BLaER1 (cell line): ENCODE measurements at regions not wholly inside any gene's neighbourhood (a gene's known extent, or its start where the extent isn't known, plus 50 kb on each side); places are given as distances from the start of the nearest gene placed in this dataset.

ENCODE experiments used
- H3K27ac ChIP-seq: shearing (Covaris generic); formaldehyde crosslinking; 2 replicates; pipeline ENCODE4 v1.8.1; 2022
- H3K27me3 ChIP-seq: shearing (Covaris generic); formaldehyde crosslinking; 2 replicates; pipeline ENCODE4 v1.8.1; 2022
- H3K36me3 ChIP-seq: shearing (Covaris generic); formaldehyde crosslinking; 2 replicates; pipeline ENCODE4 v1.8.1; 2022
- H3K4me1 ChIP-seq: shearing (Covaris generic); formaldehyde crosslinking; 2 replicates; pipeline ENCODE4 v1.8.1; 2022
- H3K4me2 ChIP-seq: shearing (Covaris generic); formaldehyde crosslinking; 2 replicates; pipeline ENCODE4 v1.8.1; 2022
- H3K4me3 ChIP-seq: shearing (Covaris generic); formaldehyde crosslinking; 2 replicates; pipeline ENCODE4 v1.8.1; 2022
- H3K9ac ChIP-seq: shearing (Covaris generic); formaldehyde crosslinking; 2 replicates; pipeline ENCODE4 v1.8.1; 2022
- H3K9me3 ChIP-seq: shearing (Covaris generic); formaldehyde crosslinking; 2 replicates; pipeline ENCODE4 v1.8.1; 2022
- H4K20me1 ChIP-seq: shearing (Covaris generic); formaldehyde crosslinking; 2 replicates; pipeline ENCODE4 v1.8.1; 2022
- Cebpa-rat ChIP-seq: shearing (Covaris generic); IDR thresholded peaks from 2 replicates; pipeline ENCODE4 v1.8.1; 2022

DNA sequence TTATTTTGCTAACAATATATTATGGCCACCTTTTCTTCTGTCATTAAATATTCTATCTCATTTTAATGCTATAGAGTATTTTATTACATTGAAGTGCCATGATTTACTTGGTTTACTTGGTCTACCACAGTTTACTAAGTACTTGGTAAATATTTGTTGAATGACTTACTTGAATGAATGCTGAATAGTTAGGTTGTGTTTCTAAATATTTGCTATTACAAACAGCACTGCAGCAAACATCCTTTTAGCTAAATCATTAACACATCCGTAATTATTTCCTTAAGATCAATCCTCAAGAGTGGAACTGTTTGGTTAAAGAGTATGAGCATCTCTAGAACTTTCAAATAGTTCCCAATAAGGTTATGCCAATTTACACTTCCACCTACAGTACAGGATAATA is 318.7 kb downstream of the MYCN start:
- Histone ChIP-seq H3K4me2 (no peak overlapping the region), H3K9ac (no peak overlapping the region), H3K9me3 (no peaks in the 10 kb centered on the region), H3K4me3 (no peak overlapping the region), H3K4me1 (peaks cover 13% of the 10 kb centered on the region; the same call in 1 of the 2 replicates), H3K36me3 (no peaks in the 10 kb centered on the region), H4K20me1 (no peaks in the 10 kb centered on the region), H3K27me3 (no peaks in the 10 kb centered on the region), H3K27ac (no peak overlapping the region)
- TF ChIP-seq Cebpa-rat: no peak

DNA sequence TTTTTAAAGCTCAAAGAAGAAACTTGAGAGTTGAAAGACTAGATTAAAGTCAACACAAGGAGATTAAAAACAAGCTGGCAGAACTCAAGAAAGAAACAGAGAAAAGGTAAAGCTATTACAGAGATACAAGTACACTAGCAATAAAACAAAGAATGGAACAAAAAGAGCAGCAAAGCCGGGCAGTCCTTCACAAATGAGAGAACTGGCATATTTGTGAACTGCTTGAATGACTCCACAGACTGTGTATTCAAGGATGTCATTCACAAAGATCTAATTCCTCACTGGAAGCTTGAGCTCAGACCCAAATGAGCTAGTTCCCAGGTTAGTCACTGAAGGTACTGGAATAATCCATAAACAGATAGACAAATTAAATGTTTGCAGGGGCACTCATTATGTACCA is 318.0 kb downstream of the MYCN start:
- Histone ChIP-seq H3K27me3 (no peaks in the 10 kb centered on the region), H3K9ac (no peak overlapping the region), H3K36me3 (no peaks in the 10 kb centered on the region), H3K9me3 (no peaks in the 10 kb centered on the region), H3K4me2 (no peak overlapping the region), H4K20me1 (no peaks in the 10 kb centered on the region), H3K4me3 (no peak overlapping the region), H3K4me1 (peaks cover 13% of the 10 kb centered on the region; the same call in 1 of the 2 replicates), H3K27ac (no peak overlapping the region)
- no peak for TF ChIP-seq Cebpa-rat

DNA sequence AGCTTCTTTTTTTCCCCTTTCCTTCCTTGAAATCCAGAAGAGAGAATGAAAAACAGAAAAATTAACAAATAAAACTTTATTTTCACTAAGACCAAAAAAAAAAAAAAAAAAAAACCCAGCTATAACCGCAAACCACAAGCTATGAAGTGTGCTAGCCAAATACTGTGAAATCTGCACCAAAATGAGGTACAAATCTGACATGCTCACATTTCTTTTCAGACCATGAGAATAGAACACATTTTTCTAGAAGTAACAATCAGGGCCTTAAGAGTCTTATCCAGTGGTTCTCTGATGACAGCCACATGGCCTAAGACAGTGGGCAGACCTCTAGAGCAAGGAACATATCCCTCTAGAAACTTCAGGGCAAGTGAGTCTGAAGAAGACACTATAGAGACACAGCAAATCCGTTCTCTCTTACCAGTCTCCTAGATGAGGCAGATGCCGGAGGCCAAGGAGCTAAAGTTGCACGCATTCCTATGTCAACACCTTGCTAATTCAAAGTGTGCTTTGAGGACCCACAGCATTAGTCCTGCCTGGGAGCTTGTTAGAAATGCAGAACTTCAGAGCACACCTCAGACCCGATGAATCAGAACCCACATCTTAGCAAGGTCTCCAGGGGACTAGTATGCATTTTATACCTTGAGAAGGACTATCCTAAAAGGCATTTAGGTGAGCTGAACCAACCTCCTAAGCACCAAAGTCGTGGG is 317.1 kb downstream of the MYCN start:
- no peak for TF ChIP-seq Cebpa-rat
- no peaks in the 10 kb centered on the region for H3K36me3 ChIP-seq
- no peaks in the 10 kb centered on the region for H3K27me3 ChIP-seq
- H3K4me1 ChIP-seq: peaks cover 13% of the 10 kb centered on the region; the same call in 1 of the 2 replicates
- no peak overlapping the region for H3K9ac ChIP-seq
- no peaks in the 10 kb centered on the region for H4K20me1 ChIP-seq
- H3K27ac ChIP-seq: no peak overlapping the region
- peak overlapping the region; percentile 25; the same call in 1 of the 2 replicates for H3K4me2 ChIP-seq
- no peak overlapping the region for H3K4me3 ChIP-seq
- H3K9me3 ChIP-seq: no peaks in the 10 kb centered on the region

DNA sequence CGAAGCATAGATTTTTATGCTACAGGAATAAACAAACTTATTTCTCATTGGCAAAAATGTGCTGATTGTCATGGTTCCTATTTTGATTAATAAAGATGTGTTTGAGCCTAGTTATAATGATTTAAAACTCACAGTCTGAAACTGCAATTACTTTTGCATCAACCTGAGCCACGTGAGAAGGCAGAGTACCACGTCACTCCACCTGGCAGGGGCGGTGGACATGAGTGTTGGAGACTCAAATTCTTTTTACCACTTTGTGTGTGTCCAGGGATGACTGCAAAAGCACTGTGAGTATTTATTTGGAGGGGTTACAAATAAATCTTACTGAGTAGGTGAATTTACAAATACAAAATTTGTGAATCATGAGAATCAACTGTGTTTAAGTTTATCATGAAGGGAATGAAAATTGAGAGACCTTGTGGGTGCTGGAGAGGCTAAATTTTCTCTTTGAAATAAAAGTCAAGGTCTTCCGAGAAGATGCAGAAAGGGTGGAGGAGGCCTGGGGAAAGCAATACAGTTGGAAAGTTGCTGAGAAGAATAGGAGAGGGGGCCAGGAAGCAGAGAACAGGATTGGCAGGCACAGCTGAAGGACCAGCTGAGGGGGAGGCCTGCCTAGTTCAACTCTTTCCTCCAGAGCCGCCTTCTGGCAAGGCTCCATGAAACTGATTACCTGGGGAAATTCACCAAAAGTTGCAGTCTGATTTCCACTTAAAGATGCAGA is 316.4 kb downstream of the MYCN start:
- no peak overlapping the region for H3K9ac ChIP-seq
- peaks cover 13% of the 10 kb centered on the region; the same call in 1 of the 2 replicates for H3K4me1 ChIP-seq
- TF ChIP-seq Cebpa-rat: no peak
- no peaks in the 10 kb centered on the region for H3K27me3 ChIP-seq
- H3K27ac ChIP-seq: no peak overlapping the region
- no peak overlapping the region for H3K4me3 ChIP-seq
- H3K9me3 ChIP-seq: no peaks in the 10 kb centered on the region
- H3K4me2 ChIP-seq: no peak overlapping the region; the same call in 1 of the 2 replicates
- no peaks in the 10 kb centered on the region for H3K36me3 ChIP-seq
- H4K20me1 ChIP-seq: no peaks in the 10 kb centered on the region

DNA sequence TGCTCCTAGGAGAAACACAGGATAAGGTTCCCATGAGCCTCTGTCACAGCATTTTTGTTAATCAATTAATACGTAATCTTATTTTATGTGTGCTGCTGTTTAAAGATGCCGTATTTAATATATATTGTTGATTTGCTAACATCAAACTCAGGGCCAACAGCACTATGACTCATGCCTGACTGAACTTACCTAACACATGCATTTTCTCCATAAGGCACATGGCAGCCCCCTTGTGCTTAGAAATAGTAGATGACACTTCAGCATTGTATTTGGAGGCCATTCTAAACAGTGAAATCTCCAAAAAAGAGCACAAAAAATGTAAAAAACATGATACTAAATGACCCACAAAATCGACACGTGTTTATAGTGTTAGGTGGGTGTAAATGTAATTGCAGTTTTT is 314.8 kb downstream of the MYCN start:
- TF ChIP-seq Cebpa-rat: no peak
- peaks cover 13% of the 10 kb centered on the region; the same call in 1 of the 2 replicates for H3K4me1 ChIP-seq
- no peaks in the 10 kb centered on the region for H3K9me3 ChIP-seq
- no peaks in the 10 kb centered on the region for H3K27me3 ChIP-seq
- H3K4me3 ChIP-seq: no peak overlapping the region
- no peak overlapping the region for H3K4me2 ChIP-seq
- no peak overlapping the region for H3K27ac ChIP-seq
- H3K36me3 ChIP-seq: no peaks in the 10 kb centered on the region
- no peaks in the 10 kb centered on the region for H4K20me1 ChIP-seq
- H3K9ac ChIP-seq: no peak overlapping the region

DNA sequence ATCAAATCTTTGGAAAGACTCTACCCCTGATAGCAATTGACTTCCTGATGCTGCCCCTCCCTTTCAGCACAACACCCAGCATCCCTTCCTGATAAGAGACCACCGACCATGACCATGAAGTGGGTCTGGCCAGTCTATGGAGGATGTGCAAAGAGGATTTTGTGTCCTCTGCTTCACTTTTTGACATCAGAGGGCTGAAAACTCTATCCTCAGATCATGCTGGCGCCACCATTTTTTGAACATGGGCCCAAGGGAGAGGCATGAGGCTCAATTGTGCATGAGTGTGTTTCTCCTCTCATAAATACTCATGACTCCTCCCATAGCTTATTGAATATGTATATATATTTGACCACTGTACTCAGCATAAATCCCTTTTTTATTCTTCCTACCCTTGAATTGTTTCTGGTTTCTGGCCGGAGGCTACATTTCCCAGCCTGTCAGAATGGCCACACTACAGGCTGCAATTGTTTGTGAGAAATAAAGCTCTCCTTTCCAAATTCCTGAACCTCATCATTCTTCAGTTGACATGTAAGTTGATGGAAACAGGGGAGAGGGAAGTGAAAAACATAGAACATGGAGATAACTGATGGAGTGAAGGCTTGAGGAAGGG is 314.1 kb downstream of the MYCN start:
- no peaks in the 10 kb centered on the region for H4K20me1 ChIP-seq
- H3K9me3 ChIP-seq: no peaks in the 10 kb centered on the region
- H3K9ac ChIP-seq: no peak overlapping the region
- no peak for TF ChIP-seq Cebpa-rat
- no peaks in the 10 kb centered on the region for H3K27me3 ChIP-seq
- H3K4me1 ChIP-seq: peaks cover 13% of the 10 kb centered on the region; the same call in 1 of the 2 replicates
- H3K27ac ChIP-seq: no peak overlapping the region
- no peak overlapping the region for H3K4me2 ChIP-seq
- H3K4me3 ChIP-seq: no peak overlapping the region
- no peaks in the 10 kb centered on the region for H3K36me3 ChIP-seq

DNA sequence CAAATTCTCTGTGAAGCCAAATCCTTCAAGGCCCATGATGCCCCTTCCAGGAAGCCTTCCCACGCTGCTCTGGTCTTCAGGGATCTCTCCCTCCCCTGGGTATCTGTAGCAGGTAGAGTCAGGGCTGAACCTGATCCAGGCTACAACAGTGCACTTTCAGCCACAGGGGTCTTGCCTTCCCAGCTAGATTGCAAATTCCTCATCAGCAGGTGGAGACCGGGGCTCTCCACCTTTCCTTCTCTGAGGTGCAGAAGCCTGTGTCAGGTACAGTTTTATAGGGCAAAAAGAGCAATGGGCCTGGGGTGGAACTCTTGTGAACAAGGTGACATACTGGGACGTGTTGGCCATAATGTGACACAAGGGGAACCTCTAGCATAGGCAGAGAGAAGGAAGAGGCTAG is 312.9 kb downstream of the MYCN start:
- H3K9ac ChIP-seq: no peak overlapping the region
- H4K20me1 ChIP-seq: no peaks in the 10 kb centered on the region
- peaks cover 13% of the 10 kb centered on the region; the same call in 1 of the 2 replicates for H3K4me1 ChIP-seq
- TF ChIP-seq Cebpa-rat: no peak
- H3K4me3 ChIP-seq: no peak overlapping the region
- H3K27me3 ChIP-seq: no peaks in the 10 kb centered on the region
- H3K9me3 ChIP-seq: no peaks in the 10 kb centered on the region
- no peak overlapping the region for H3K27ac ChIP-seq
- no peaks in the 10 kb centered on the region for H3K36me3 ChIP-seq
- H3K4me2 ChIP-seq: no peak overlapping the region

DNA sequence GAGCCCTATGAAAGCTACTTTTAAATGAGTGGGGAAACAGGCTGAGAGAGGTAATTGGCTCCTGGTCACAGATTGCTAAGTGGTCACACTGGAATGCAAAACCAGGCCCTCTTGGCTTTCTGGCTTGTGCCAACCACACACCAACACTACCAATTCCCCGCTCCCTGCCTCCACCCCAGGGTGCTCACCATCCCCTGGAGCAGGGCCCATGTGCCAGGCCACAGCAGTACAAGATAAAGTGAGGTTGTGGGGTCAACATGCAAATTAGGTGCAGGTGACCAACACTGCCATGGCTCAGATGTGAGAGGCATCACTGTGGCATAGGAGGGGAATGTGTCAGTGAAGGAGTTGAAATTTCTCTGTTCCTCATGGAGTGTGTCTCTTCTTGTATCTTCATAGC is 312.5 kb downstream of the MYCN start:
- no peaks in the 10 kb centered on the region for H3K36me3 ChIP-seq
- peaks cover 11% of the 10 kb centered on the region; the same call in 1 of the 2 replicates for H3K4me1 ChIP-seq
- H3K4me3 ChIP-seq: no peak overlapping the region
- no peak overlapping the region for H3K27ac ChIP-seq
- H3K27me3 ChIP-seq: no peaks in the 10 kb centered on the region
- H4K20me1 ChIP-seq: no peaks in the 10 kb centered on the region
- H3K9ac ChIP-seq: no peak overlapping the region
- no peak for TF ChIP-seq Cebpa-rat
- no peak overlapping the region for H3K4me2 ChIP-seq
- H3K9me3 ChIP-seq: no peaks in the 10 kb centered on the region

DNA sequence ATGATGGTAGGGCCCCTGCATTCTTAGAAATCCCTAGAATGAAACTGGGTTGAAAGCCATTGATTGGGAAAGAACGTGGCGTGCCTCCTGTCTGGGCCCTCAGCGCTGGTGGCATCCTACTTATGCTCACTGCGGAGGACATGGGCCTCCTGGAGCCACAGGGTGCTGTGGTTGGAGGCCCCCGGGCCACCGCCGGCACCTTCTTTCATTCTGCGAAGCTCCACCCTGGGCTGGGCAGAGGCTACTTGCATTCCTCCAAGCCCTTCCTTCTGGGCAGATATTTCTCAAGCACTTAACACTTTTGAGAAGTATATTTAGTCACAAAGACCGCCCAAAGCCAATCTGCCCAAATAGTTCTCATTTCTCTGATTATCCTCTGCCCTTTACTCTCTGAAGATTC is 311.9 kb downstream of the MYCN start:
- Histone ChIP-seq H3K9ac (no peak overlapping the region), H3K36me3 (no peaks in the 10 kb centered on the region), H3K4me3 (no peak overlapping the region), H3K4me2 (no peak overlapping the region), H3K4me1 (peaks cover 5% of the 10 kb centered on the region; the same call in 1 of the 2 replicates), H3K9me3 (no peaks in the 10 kb centered on the region), H3K27ac (no peak overlapping the region), H3K27me3 (no peaks in the 10 kb centered on the region), H4K20me1 (no peaks in the 10 kb centered on the region)
- TF ChIP-seq Cebpa-rat: no peak
